IPS-18c (cell line): ENCODE measurements at regions not wholly inside any gene's neighbourhood (a gene's known extent, or its start where the extent isn't known, plus 50 kb on each side); places are given as distances from the start of the nearest gene placed in this dataset.
"Not testable (repeated sequence)": the region's sequence is repeated elsewhere in the genome, so short reads cannot be mapped to it uniquely, and the experiment has no call there.

Experiments used
- H3K4me3 ChIP-seq: 2 replicates; pipeline ENCODE4 v1.7.0; 2013; ENCODE audit warnings: low read depth, mild to moderate bottlenecking, low read length, moderate library complexity; ENCODE audit not compliant: insufficient read depth
- H3K9me3 ChIP-seq: one replicate; pipeline ENCODE4 v1.6.1; 2013; ENCODE audit warnings: mild to moderate bottlenecking, low read length, moderate library complexity; ENCODE audit not compliant: control insufficient read depth, insufficient read depth

- H3K9me3 ChIP-seq = no peaks in the 10 kb centered on the region
- no peak overlapping the region for H3K4me3 ChIP-seq
These were observed 77.2 kb upstream of the RASGRF1 start for GRCh38 chr15:79167776-79168175.

GRCh38 chr15:79166311-79166955 lies 75.9 kb upstream of the RASGRF1 start:
- Histone ChIP-seq H3K9me3 (no peaks in the 10 kb centered on the region), H3K4me3 (no peak overlapping the region)

GRCh38 chr15:79164465-79164864 lies 73.9 kb upstream of the RASGRF1 start:
- no peaks in the 10 kb centered on the region for H3K9me3 ChIP-seq

GRCh38 chr15:79164043-79164442 lies 73.5 kb upstream of the RASGRF1 start:
- no peak overlapping the region for H3K4me3 ChIP-seq
- H3K9me3 ChIP-seq = no peaks in the 10 kb centered on the region

More at GRCh38 chr15:79164465-79164864, 73.9 kb upstream of the RASGRF1 start:
- no peak overlapping the region for H3K4me3 ChIP-seq

- H3K4me3 ChIP-seq = no peak overlapping the region
- no peaks in the 10 kb centered on the region for H3K9me3 ChIP-seq
These were observed 72.8 kb upstream of the RASGRF1 start for GRCh38 chr15:79163395-79163794.

GRCh38 chr15:79161837-79162508 lies 71.4 kb upstream of the RASGRF1 start:
- Histone ChIP-seq H3K9me3 (no peaks in the 10 kb centered on the region), H3K4me3 (no peak overlapping the region)

- Histone ChIP-seq H3K9me3 (no peaks in the 10 kb centered on the region), H3K4me3 (no peak overlapping the region)
These were observed 69.6 kb upstream of the RASGRF1 start for GRCh38 chr15:79160211-79160610.

- Histone ChIP-seq H3K9me3 (no peaks in the 10 kb centered on the region), H3K4me3 (no peak overlapping the region)
These were observed 67.3 kb upstream of the RASGRF1 start for GRCh38 chr15:79157631-79158592.

GRCh38 chr15:79156704-79157375 lies 66.3 kb upstream of the RASGRF1 start:
- Histone ChIP-seq H3K9me3 (no peaks in the 10 kb centered on the region), H3K4me3 (no peak overlapping the region)

- no peak overlapping the region for H3K4me3 ChIP-seq
- H3K9me3 ChIP-seq = peaks cover 1% of the 10 kb centered on the region
These were observed 64.0 kb upstream of the RASGRF1 start for GRCh38 chr15:79154483-79155135.

GRCh38 chr15:79144290-79144689 lies 53.7 kb upstream of the RASGRF1 start:
- H3K4me3 ChIP-seq = not testable (repeated sequence)
- H3K9me3 ChIP-seq = peaks cover 14% of the 10 kb centered on the region

- H3K4me3 ChIP-seq = no peak overlapping the region
- H3K9me3 ChIP-seq = peaks cover 16% of the 10 kb centered on the region
These were observed 50.4 kb upstream of the RASGRF1 start for GRCh38 chr15:79140846-79141570.
